ENCODE measurements at regions not wholly inside any gene's neighbourhood (a gene's known extent, or its start where the extent isn't known, plus 50 kb on each side); places are given as distances from the start of the nearest gene placed in this dataset.

DNA sequence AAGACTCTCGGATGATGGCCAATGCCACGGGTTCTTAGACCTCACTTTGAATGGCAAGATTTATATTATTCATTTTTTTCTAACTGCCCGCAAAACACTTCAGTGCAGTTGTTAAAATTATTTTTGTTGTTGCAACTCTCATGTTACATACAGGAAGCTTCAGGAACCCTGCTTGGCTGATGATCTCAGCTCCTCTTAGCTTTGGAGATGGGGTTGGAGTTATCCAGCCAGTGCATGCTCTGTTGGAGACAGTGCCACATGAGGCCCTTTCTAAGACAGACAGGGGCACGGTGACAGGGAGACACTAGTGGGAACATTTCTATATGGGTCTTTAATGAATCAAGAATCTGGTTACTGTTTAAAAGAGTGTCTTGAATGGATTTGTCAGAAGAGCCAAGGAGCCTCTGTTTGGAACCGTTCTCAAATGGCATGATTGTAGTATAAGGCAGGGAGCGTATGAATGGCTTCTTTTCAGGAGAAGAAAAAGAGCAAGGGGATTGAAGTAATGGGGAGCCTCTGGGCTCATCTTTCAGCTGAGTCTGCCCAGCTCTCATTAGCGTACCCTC, 61.9 kb upstream of the ENPP6 start:
- DNase-seq (ENCODE audit: low read depth, low spot score): no peak
- ChIA-PET CTCF (interaction anchor here (1.1 to 15.5 kb wide), 8 partner anchors 12 to 264 kb away, joined by 3 to 348 read pairs (median 8); no protein-coding TSS in a partner anchor), RAD21 (ENCODE audit: unreplicated experiment) (interaction anchor here (1.1 to 7.4 kb wide), 8 partner anchors 13 to 454 kb away, joined by 3 to 367 read pairs (median 94); partner anchors contain the start of genes CENPU and IRF2), POLR2A (interaction anchor here (1.0 to 7.5 kb wide), 10 partner anchors 12 to 256 kb away, joined by 3 to 250 read pairs (median 18); no protein-coding TSS in a partner anchor), SMC1A (ENCODE audit: uncharacterized antibody, unreplicated experiment) (interaction anchor here (0.7 to 8.5 kb wide), 12 partner anchors 14 to 570 kb away, joined by 3 to 428 read pairs (median 20); no protein-coding TSS in a partner anchor)
- no peak for TF ChIP-seq SMC3 (IDR thresholded peaks at IDR 0.05; ENCODE audit: borderline replicate concordance, low read length)
- no peak for TF ChIP-seq ATF3 (IDR thresholded peaks at IDR 0.05; ENCODE audit: borderline replicate concordance, extremely low read depth, low read depth, low read length)
- TF ChIP-seq WRNIP1 (IDR thresholded peaks at IDR 0.05; ENCODE audit: borderline replicate concordance, low read depth, low read length): no peak
- no peak for TF ChIP-seq BRCA1 (IDR thresholded peaks at IDR 0.05; ENCODE audit: low read depth, low read length)
- TF ChIP-seq CBX5 (IDR thresholded peaks at IDR 0.05; ENCODE audit: low read depth): no peak
- TF ChIP-seq BACH1 (IDR thresholded peaks at IDR 0.05; ENCODE audit: borderline replicate concordance): no peak
- TF ChIP-seq KLF5 (IDR thresholded peaks at IDR 0.05; ENCODE audit: partially characterized antibody): no peak
- no peak for TF ChIP-seq RFX5 (IDR thresholded peaks at IDR 0.05; ENCODE audit: low read depth, low read length)
- TF ChIP-seq RUNX3 (IDR thresholded peaks at IDR 0.05; ENCODE audit: low read length): no peak
- TF ChIP-seq MTA3 (IDR thresholded peaks at IDR 0.05; ENCODE audit: borderline replicate concordance, low read length): no peak
- TF ChIP-seq ZSCAN29 (IDR thresholded peaks at IDR 0.05): no peak
- no peak for TF ChIP-seq RAD21 (IDR thresholded peaks at IDR 0.05; ENCODE audit: insufficient read depth, low read depth, low read length)
- TF ChIP-seq ZBTB4 (CRISPR knock-in tag; IDR thresholded peaks at IDR 0.05): no peak
- TF ChIP-seq ZNF274 (IDR thresholded peaks at IDR 0.05; ENCODE audit: insufficient read depth, insufficient read length): no peak
- TF ChIP-seq ESRRA (IDR thresholded peaks at IDR 0.05; ENCODE audit: low read length): no peak
- no peak for TF ChIP-seq BHLHE40 (IDR thresholded peaks at IDR 0.05; ENCODE audit: borderline replicate concordance in 1 of 2, low read depth in 2 of 2, low read length in 1 of 2)
- TF ChIP-seq POLR2A (IDR thresholded peaks at IDR 0.05; ENCODE audit: low read depth, low read length): no peak
- TF ChIP-seq SMARCA5 (IDR thresholded peaks at IDR 0.05): no peak
- FAIRE-seq: no peak
- in situ Hi-C loops (cut with MboI) (loop anchor here (5.0 to 10.0 kb wide), 3 partner anchors 68 to 455 kb away; partner anchors contain the start of gene CENPU), intact Hi-C loops (cut with micrococcal nuclease; ENCODE audit: unreplicated experiment) (loop anchor here (5.0 to 10.0 kb wide), 4 partner anchors 118 to 575 kb away; partner anchors contain the start of genes CASP3 and PRIMPOL)
- 88% methylated on average over 7 of the region's 7 CpGs for WGBS (ENCODE audit: insufficient coverage, insufficient replicate concordance, low lambda C conversion rate, missing lambda C conversion rate)
- Histone ChIP-seq H3K9ac (ENCODE audit: control insufficient read depth, insufficient read depth, low read length) (no peak overlapping the region), H3K4me2 (ENCODE audit: control insufficient read depth, insufficient read depth) (peak overlapping the region; percentile 26; the same call in 1 of the 2 replicates), H3K27ac (ENCODE audit: control insufficient read depth, insufficient read depth) (peak overlapping the region; percentile 99), H3K9me3 (replicated peaks; ENCODE audit: control insufficient read depth, insufficient read depth, low read length) (peaks cover 32% of the 10 kb centered on the region), H3K79me2 (ENCODE audit: control insufficient read depth, insufficient read depth, low read length) (peaks cover 16% of the 10 kb centered on the region), H3K27me3 (replicated peaks in 1 of 2; ENCODE audit: control insufficient read depth in 2 of 2, insufficient read depth in 2 of 2, low read length in 1 of 2) (no peaks in the 10 kb centered on the region), H2AFZ (ENCODE audit: control insufficient read depth, low read depth, low read length) (no peak overlapping the region), H3K4me3 (no peak overlapping the region), H4K20me1 (ENCODE audit: control insufficient read depth, insufficient read depth) (no peaks in the 10 kb centered on the region), H3K36me3 (ENCODE audit: control insufficient read depth in 2 of 2, insufficient read depth in 2 of 2, low read length in 1 of 2) (no peaks in the 10 kb centered on the region), H3K4me1 (ENCODE audit: control insufficient read depth, insufficient read depth, low read length) (peaks cover 62% of the 10 kb centered on the region)
- BruUV-seq (replicated peaks): no TSS peak
- ATAC-seq: no peak
